Fibroblast of skin of left biceps (primary cell): ENCODE measurements at regions not wholly inside any gene's neighbourhood (a gene's known extent, or its start where the extent isn't known, plus 50 kb on each side); places are given as distances from the start of the nearest gene placed in this dataset.

Experiments used
- DNase-seq, 2 experiments: peaks; one replicate each; pipeline ENCODE4 v3.0.0-alpha.2; 2013; ENCODE audit warnings: low read depth in 2 of 2

- DNase-seq, result no peak
These were observed 58.9 kb downstream of the IRX1 start for GRCh38 chr5:3654515-3654914.

DNA sequence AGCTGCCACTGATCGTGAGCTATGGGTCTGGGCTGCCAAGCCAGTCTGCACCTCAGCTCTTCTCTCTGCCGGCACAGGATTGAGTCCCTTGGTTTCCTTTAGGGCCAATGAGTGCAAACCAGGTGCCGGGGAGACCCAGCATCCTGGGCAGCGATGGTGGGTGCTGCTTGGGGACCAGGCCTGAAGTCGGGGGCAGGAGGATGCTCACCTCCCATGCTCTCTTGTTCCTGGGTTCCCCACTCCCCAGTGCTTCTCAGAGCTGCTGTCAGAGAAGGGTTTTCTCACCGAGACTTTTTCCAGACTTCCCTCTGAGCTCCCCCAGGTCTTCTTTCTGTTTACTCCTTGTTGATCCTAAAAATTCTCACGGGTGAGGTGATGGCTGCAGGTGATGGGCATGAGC lies 61.2 kb downstream of the IRX1 start:
- DNase-seq, result no peak

GRCh38 chr5:3657364-3658022 lies 61.9 kb downstream of the IRX1 start:
- no peak for DNase-seq

DNA sequence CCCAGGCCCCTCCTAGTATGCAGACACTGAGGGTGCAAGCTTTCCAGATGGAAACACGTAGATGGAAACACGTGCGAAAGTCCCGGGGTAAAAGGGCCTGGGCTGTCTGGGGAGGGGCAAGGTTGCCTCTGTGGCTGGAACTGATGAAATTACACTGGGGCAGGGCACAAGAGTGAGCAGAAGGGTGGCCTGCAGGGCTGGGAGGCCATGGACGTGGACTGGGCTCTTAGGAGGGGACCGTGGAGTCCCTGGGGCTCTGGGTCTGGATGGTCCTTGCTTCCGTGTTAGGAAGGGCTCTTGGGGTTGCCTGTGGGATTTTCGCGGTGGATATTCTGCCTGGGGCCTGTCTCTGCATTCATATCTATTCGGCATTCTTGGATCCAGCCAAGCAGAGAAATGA lies 63.3 kb downstream of the IRX1 start:
- DNase-seq, result no peak

- peak in 1 of 2 experiments; percentile 5 for DNase-seq
These were observed 64.3 kb downstream of the IRX1 start for GRCh38 chr5:3659907-3660306.

GRCh38 chr5:3660630-3661029 lies 65.0 kb downstream of the IRX1 start:
- no peak for DNase-seq

- DNase-seq, result no peak
These were observed 66.2 kb downstream of the IRX1 start for GRCh38 chr5:3661755-3662296.

DNA sequence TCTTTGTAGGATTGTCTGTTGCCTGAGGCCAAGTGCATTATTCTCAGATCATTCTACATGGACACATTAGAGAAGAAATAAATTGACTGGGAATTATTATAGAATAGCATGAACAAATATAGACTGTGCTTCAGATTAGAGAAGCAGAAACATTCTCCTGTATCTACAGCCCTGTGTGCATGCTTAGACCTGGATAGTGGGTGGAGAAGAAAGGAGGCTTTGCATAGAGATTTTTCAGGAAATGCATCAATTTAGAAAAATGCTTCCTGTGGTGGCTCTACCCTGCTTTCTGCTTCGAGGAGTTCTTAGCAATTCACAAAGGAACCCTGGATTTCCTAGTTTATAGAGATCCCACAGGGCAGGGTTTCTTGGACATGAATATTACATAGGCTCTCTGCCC lies 66.7 kb downstream of the IRX1 start:
- no peak for DNase-seq

- no peak for DNase-seq
These were observed 75.7 kb downstream of the IRX1 start for GRCh38 chr5:3671337-3671736.

DNA sequence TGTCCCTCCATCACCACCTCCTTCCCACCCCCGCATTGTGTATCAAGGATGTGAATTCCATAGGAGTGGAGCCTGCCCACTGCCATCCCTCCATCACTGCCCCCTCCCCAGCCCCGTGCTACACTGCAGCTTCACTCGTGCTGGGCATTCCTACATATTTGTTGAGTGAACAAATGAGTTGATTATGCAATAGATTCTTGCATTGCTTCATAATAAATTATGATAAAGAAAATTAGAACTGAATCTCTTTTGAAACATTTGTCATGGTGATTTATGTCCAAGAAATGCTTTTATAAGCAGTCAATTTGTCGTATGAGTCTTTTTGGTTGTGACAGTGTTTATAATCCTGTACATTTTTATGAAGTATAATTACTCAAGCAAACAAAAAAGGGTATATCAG lies 83.2 kb downstream of the IRX1 start:
- DNase-seq, result no peak

- DNase-seq, result no peak
These were observed 85.2 kb downstream of the IRX1 start for GRCh38 chr5:3680821-3681220.

DNA sequence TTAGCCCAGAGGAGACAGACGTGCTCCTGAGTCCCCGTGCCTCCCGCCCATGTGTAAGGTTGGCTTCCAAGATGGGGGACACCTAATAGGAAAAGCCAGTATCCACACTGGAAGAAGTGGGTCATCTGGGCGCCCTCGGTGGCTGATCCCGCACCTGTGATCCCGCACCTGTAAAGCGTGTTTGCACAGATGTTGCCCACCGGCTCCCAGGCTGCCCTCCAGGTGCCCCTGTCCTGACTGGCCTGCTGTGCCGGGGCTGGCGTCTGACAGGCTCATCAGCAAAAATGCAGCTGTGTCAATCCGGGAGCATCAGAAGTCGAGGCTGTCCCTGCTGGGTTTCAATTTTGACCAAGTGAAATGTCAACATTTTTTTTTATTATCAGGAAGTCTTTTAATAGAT lies 88.5 kb downstream of the IRX1 start:
- DNase-seq, result no peak

DNA sequence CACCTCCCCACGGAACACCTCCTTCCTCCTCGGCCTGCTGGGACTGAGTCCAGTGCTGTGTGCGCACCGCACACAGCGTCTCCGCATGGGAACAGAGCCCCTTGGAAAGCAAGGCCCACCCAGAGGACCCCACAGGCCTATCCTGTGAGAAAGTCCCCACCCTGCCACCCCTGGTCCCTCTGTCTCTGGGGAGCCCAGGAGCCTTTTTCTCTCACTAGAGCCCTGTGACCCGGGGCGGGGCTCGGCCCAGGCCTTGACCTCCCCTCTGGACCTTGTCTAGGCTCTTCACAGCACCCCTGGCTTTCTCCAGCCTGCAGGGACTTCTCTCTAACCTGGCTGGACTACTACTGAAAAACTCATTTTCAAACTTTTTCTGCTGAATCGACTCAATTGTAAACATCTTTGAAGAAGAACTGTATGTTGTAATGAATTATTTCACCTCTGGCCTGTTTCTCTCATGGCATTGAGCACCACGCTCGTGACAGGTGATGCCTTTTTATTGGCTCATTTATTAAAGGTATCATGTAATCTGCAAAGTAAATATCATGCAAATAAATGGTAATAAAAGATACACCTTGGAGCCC lies 89.2 kb downstream of the IRX1 start:
- no peak for DNase-seq

DNA sequence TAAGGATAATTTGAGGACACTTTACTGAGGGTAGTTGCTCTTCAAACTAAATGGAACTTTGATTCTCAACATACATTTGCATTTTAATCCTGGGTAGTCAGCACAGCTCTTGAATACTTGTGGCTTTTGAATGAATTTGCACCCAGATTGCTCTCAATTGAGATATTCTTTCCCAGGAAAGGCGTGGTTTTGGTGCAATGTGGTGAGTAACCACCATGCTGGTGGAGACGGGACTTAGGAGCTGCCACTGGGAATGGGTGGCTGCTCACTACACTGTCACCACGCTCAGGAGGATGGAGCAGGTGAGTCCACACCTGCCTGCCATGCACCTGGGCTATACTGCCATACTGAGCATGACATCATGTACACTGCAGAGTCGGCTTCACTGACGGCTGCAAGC lies 99.2 kb downstream of the IRX1 start:
- DNase-seq, result peak; percentile 61 to 62

- DNase-seq, result no peak
These were observed 100.2 kb downstream of the IRX1 start for GRCh38 chr5:3695818-3696217.

DNA sequence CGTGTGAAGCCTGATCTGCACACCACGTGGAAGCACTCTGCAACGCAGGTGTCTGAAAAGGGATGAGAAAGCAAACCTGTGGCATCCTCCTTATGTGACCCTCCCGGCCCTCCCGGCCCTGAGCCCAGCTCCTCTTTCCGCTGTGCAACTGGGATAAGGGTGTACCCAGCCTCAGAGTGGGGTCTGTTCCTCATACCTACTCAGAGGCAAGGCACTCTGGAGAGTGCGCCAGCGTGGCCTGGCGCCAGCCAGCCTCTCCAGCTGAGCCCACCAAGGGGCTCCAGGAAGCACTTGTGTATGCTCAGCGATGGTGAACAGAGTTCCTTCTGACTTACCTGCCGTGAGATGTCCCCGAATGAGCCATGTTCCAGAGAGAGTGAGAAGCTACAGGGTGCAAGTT lies 102.8 kb downstream of the IRX1 start:
- DNase-seq, result no peak

GRCh38 chr5:3701694-3702093 lies 106.1 kb downstream of the IRX1 start:
- DNase-seq, result no peak

DNA sequence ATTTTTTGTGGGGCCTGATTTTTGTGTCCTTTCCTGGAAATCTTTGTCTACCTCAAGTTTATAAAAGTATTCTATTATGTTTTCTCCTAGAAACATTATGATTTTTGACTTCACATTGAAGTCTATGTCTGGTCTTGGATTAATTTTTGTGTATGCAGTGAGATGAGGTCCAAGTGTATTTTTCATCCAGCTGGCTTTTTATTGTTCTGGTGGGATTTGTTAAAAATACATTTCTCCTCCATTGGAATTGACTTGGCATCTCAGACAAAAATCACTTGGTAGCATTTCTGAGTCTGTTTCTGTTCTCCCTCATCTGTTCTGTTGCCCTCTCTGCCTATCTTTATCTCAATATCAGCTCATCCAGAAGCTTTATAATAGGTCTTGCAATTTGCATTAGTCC lies 109.0 kb downstream of the IRX1 start:
- no peak for DNase-seq

DNA sequence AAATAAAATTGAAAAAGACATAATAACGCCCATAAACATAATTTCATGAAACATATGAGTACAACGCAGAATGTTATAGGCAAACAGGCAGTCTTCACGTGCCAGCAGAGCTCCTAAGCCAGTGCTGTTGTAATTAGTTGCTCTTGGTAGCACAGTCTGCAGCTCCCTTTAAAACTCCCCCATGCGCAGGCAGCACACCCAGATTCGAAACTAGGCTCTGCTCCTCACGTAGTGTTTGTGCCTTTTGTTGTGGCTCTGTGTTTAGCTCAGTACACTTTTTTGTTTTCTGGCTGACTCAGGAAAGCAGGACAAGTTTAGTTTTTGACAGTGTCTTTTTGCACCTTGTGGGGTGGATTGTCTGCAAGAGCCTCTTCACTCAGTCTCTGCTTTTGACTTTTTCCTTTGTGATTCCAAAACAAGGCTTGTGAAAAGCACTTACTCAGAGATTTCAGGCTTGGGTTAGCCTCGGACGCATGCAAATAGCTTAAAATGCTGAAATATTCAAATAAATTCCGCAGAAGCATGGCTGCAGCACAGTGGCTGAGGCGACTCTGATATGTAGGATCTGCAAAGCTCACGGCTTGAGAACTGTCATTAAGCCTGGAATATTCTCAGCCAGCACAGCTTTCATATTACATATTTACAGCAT lies 113.6 kb downstream of the IRX1 start:
- no peak for DNase-seq

- DNase-seq, result no peak
These were observed 114.2 kb downstream of the IRX1 start for GRCh38 chr5:3709717-3710348.

DNA sequence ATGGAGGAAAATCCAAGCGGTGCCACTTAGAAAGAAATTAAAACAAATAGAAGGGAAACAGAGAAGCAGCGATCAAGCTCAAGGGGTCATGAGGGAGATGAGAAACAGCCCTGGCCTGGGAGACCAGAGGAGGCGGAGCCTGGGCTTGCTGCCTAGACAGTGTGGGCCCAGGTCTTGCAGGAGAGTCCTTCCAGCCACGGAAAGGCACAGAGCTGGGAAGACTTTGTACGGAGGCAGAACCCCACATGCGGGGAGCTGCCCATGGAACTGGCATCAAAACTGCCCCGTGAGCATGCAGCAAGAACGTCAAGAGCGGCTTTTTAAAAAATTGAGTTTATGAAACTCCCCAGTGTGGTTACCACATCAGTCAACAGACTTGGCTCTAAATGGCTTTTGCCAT lies 119.4 kb downstream of the IRX1 start:
- no peak for DNase-seq

- DNase-seq, result no peak
These were observed 134.0 kb downstream of the IRX1 start for GRCh38 chr5:3729631-3730030.

GRCh38 chr5:3734632-3735031 lies 139.0 kb downstream of the IRX1 start:
- DNase-seq, result no peak
